Effector memory CD4-positive, alpha-beta T cell (primary cell): ENCODE measurements at regions not wholly inside any gene's neighbourhood (a gene's known extent, or its start where the extent isn't known, plus 50 kb on each side); places are given as distances from the start of the nearest gene placed in this dataset.
"Not testable (repeated sequence)": the region's sequence is repeated elsewhere in the genome, so short reads cannot be mapped to it uniquely, and the experiment has no call there.

Experiments
- DNase-seq, 3 donors: peaks; one replicate each; pipeline ENCODE4 v3.0.0-alpha.2; 2020
- H3K27ac ChIP-seq: 2 replicates; pipeline ENCODE4 v1.7.0; 2013; ENCODE audit warnings: mild to moderate bottlenecking, low read length, moderate library complexity; ENCODE audit not compliant: insufficient read depth, poor library complexity, severe bottlenecking
- H3K27me3 ChIP-seq: replicated peaks from 2 replicates; pipeline ENCODE4 v1.7.0; 2013; ENCODE audit warnings: mild to moderate bottlenecking, low read length; ENCODE audit not compliant: insufficient read depth, control insufficient read depth, poor library complexity, severe bottlenecking
- H3K36me3 ChIP-seq: 2 replicates; pipeline ENCODE4 v1.7.0; 2013; ENCODE audit warnings: mild to moderate bottlenecking, low read length, moderate library complexity; ENCODE audit not compliant: control insufficient read depth, insufficient read depth
- H3K4me1 ChIP-seq: 2 replicates; pipeline ENCODE4 v1.7.0; 2013; ENCODE audit warnings: low read length, mild to moderate bottlenecking; ENCODE audit not compliant: control insufficient read depth, insufficient read depth, poor library complexity, severe bottlenecking
- H3K4me3 ChIP-seq: 2 replicates; pipeline ENCODE4 v1.7.0; 2013; ENCODE audit warnings: low read length, low read depth, mild to moderate bottlenecking; ENCODE audit not compliant: insufficient read depth, poor library complexity, severe bottlenecking
- H3K9me3 ChIP-seq: 2 replicates; pipeline ENCODE4 v1.7.0; 2013; ENCODE audit warnings: mild to moderate bottlenecking, low read length, moderate library complexity; ENCODE audit not compliant: control insufficient read depth

- Histone ChIP-seq H3K27me3 (no peaks in the 10 kb centered on the region), H3K36me3 (no peaks in the 10 kb centered on the region), H3K4me1 (no peaks in the 10 kb centered on the region), H3K9me3 (no peaks in the 10 kb centered on the region), H3K27ac (no peak overlapping the region), H3K4me3 (no peak overlapping the region)
- no peak for DNase-seq
Observed at GRCh38 chr3:40689837-40690236, 165.1 kb downstream of the ZNF621 start.

- Histone ChIP-seq H3K36me3 (no peaks in the 10 kb centered on the region), H3K27ac (no peak overlapping the region), H3K9me3 (no peaks in the 10 kb centered on the region), H3K4me3 (no peak overlapping the region), H3K4me1 (no peaks in the 10 kb centered on the region), H3K27me3 (no peaks in the 10 kb centered on the region)
- no peak for DNase-seq
Observed at GRCh38 chr3:40690749-40691451, 166.1 kb downstream of the ZNF621 start.

- no peak overlapping the region for H3K4me3 ChIP-seq
- no peaks in the 10 kb centered on the region for H3K36me3 ChIP-seq
- H3K27me3 ChIP-seq, result no peaks in the 10 kb centered on the region
- H3K4me1 ChIP-seq, result no peaks in the 10 kb centered on the region
- H3K27ac ChIP-seq, result no peak overlapping the region
- DNase-seq, result no peak
- no peaks in the 10 kb centered on the region for H3K9me3 ChIP-seq
Observed at GRCh38 chr3:40691452-40691861, 166.7 kb downstream of the ZNF621 start.

GRCh38 chr3:40695848-40696247 lies 171.1 kb downstream of the ZNF621 start:
- H3K9me3 ChIP-seq, result no peaks in the 10 kb centered on the region

DNA sequence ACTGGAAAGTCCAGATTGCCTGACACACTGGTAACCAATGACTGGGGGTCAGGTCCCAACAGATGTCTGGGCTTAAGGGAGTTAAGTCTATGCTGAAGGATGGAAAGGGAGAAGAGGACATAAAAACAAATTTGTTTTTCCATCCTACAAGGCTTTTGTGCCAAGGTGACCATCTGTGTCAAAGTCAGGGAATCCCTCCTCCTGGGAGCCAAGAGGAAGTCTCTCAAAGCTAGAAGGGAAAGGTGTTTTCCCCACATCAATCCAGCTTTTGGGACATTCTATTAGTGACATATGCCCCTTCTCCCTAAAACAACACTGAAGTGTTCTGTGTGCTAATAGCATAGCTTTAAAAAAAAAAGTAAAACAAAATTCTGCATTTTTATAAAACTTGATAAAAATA lies 173.9 kb downstream of the ZNF621 start:
- not testable (repeated sequence) for H3K4me1 ChIP-seq, H3K27ac ChIP-seq, H3K9me3 ChIP-seq, DNase-seq, H3K4me3 ChIP-seq, H3K36me3 ChIP-seq, H3K27me3 ChIP-seq

More at GRCh38 chr3:40695848-40696247, 171.1 kb downstream of the ZNF621 start:
- Histone ChIP-seq H3K27ac (no peak overlapping the region), H3K36me3 (no peaks in the 10 kb centered on the region), H3K4me3 (no peak overlapping the region), H3K27me3 (no peaks in the 10 kb centered on the region), H3K4me1 (no peaks in the 10 kb centered on the region)
- no peak for DNase-seq

- H3K27me3 ChIP-seq, result no peaks in the 10 kb centered on the region
- no peak overlapping the region for H3K27ac ChIP-seq
- no peaks in the 10 kb centered on the region for H3K36me3 ChIP-seq
- H3K4me3 ChIP-seq, result no peak overlapping the region
- no peaks in the 10 kb centered on the region for H3K4me1 ChIP-seq
- no peak for DNase-seq
- no peaks in the 10 kb centered on the region for H3K9me3 ChIP-seq
Observed at GRCh38 chr3:40701016-40701588, 176.3 kb downstream of the ZNF621 start.

DNA sequence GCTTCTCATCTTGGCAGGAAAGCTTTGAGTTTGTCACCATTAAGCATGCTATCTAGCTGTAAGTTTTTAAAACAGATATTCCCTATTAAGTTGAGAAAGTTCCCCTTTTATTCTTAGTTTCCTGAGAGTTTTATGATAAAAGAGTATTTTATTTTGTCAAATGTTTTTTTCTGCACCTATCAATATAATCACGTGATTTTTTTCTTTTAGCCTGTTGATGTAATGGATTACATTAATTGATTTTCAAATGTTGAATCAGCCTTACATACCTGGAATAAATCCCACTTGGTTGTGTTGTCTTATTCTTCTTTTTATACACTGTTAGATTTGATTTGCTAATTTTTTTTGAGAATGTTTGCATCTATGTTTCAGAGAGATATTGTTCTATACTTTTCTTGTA lies 179.5 kb downstream of the ZNF621 start:
- Histone ChIP-seq H3K4me1 (no peaks in the 10 kb centered on the region), H3K4me3 (no peak overlapping the region), H3K9me3 (no peaks in the 10 kb centered on the region), H3K27me3 (no peaks in the 10 kb centered on the region), H3K36me3 (no peaks in the 10 kb centered on the region), H3K27ac (no peak overlapping the region)
- DNase-seq, result no peak

DNA sequence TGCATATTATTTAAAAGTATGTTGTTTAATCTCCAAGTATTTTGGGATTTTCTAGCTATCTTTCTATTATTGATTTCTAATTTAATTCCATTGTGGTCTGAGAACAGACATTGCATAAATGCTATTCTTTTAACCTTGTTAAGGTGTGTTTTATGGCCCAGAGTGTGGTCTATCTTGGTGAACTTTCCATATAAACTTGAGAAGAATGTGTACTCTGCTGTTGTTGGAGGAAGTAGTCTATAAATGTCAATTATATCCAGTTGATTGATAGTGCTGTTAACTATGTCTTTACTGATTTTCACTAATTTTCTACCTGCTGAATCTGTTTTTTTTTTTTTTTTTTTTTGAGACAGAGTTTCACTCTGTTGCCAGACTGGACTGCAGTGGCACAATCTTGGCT lies 180.9 kb downstream of the ZNF621 start:
- no peak for DNase-seq
- no peak overlapping the region for H3K4me3 ChIP-seq

GRCh38 chr3:40713306-40713705 lies 188.5 kb downstream of the ZNF621 start:
- no peak overlapping the region for H3K27ac ChIP-seq
- no peaks in the 10 kb centered on the region for H3K36me3 ChIP-seq
- no peaks in the 10 kb centered on the region for H3K4me1 ChIP-seq
- no peak for DNase-seq
- no peaks in the 10 kb centered on the region for H3K9me3 ChIP-seq
- no peaks in the 10 kb centered on the region for H3K27me3 ChIP-seq
- no peak overlapping the region for H3K4me3 ChIP-seq

More for the DNA sequence above, 180.9 kb downstream of the ZNF621 start:
- Histone ChIP-seq H3K27ac (no peak overlapping the region), H3K36me3 (no peaks in the 10 kb centered on the region), H3K9me3 (no peaks in the 10 kb centered on the region), H3K27me3 (no peaks in the 10 kb centered on the region), H3K4me1 (no peaks in the 10 kb centered on the region)

GRCh38 chr3:40713795-40714194 lies 189.0 kb downstream of the ZNF621 start:
- Histone ChIP-seq H3K27me3 (no peaks in the 10 kb centered on the region), H3K27ac (no peak overlapping the region)
- DNase-seq, result no peak

More at GRCh38 chr3:40713795-40714194, 189.0 kb downstream of the ZNF621 start:
- Histone ChIP-seq H3K4me3 (no peak overlapping the region), H3K36me3 (no peaks in the 10 kb centered on the region), H3K4me1 (no peaks in the 10 kb centered on the region), H3K9me3 (no peaks in the 10 kb centered on the region)
